ENCODE measurements at regions not wholly inside any gene's neighbourhood (a gene's known extent, or its start where the extent isn't known, plus 50 kb on each side); places are given as distances from the start of the nearest gene placed in this dataset.

DNA sequence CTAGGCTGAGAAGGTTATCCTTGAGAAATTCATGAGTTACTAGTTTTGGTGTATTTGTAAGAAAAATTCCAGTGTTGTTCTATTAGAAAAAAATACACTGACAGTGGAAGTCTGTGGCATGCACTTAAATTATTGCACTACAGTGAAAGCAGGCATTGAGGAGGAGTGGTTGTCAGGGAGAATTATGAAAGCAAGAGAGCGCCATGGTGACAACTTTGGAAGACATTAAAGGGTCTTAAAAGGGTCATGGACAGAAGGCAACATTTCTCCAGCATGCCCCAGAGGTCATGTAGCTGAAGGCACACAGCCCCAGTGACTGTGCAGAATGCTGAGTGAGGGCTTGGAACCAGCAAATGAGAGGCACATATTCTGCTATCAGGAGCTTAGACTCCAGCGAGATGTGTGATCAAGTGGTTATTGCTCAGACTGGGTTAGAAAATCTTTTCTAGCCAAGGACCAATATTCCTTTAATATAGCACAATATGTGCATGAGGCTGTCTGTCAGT is 292.7 kb downstream of the OLFM4 start:
- H3K36me3 Mint-ChIP-seq = no peaks in the 10 kb centered on the region

GRCh38 chr13:53324656-53325055 is 296.0 kb downstream of the OLFM4 start:
- peaks cover 0 to 7% (median 2%) of the 10 kb centered on the region in 5 donors for H3K9me3 Mint-ChIP-seq
- POLR2A ChIA-PET = no interaction called here
- H3K4me3 ChIP-seq (ENCODE audit: low read length) = no peak overlapping the region
- no peak overlapping the region for H3K4me3 Mint-ChIP-seq
- H3K27ac Mint-ChIP-seq = no peak overlapping the region
- DNase-seq = no peak
- no peaks in the 10 kb centered on the region for H3K9me3 ChIP-seq (ENCODE audit: low read length)
- CTCF ChIA-PET = no interaction called here
- H3K4me1 ChIP-seq (ENCODE audit: insufficient read depth, low read length) = no peaks in the 10 kb centered on the region
- H3K27ac ChIP-seq (ENCODE audit: low read depth, low read length) = no peak overlapping the region
- H3K36me3 ChIP-seq (ENCODE audit: insufficient read depth, low read length) = no peaks in the 10 kb centered on the region
- H3K27me3 Mint-ChIP-seq = no peaks in the 10 kb centered on the region
- H3K4me1 Mint-ChIP-seq = no peaks in the 10 kb centered on the region
- no peaks in the 10 kb centered on the region for H3K27me3 ChIP-seq (ENCODE audit: insufficient read depth, low read length, poor library complexity, severe bottlenecking)
- H3K36me3 Mint-ChIP-seq = no peaks in the 10 kb centered on the region

More for the DNA sequence above, 292.7 kb downstream of the OLFM4 start:
- no peaks in the 10 kb centered on the region for H3K4me1 Mint-ChIP-seq
- ChIA-PET POLR2A (no interaction called here), CTCF (no interaction called here)
- H3K27ac Mint-ChIP-seq = no peak overlapping the region
- DNase-seq = no peak
- Histone ChIP-seq H3K36me3 (ENCODE audit: insufficient read depth, low read length) (no peaks in the 10 kb centered on the region), H3K9me3 (ENCODE audit: low read length) (no peaks in the 10 kb centered on the region), H3K4me3 (ENCODE audit: low read length) (no peak overlapping the region), H3K27ac (ENCODE audit: low read depth, low read length) (no peak overlapping the region), H3K27me3 (ENCODE audit: insufficient read depth, low read length, poor library complexity, severe bottlenecking) (no peaks in the 10 kb centered on the region), H3K4me1 (ENCODE audit: insufficient read depth, low read length) (no peaks in the 10 kb centered on the region)
- no peaks in the 10 kb centered on the region for H3K27me3 Mint-ChIP-seq
- peaks cover 0 to 5% (median 2%) of the 10 kb centered on the region in 5 donors for H3K9me3 Mint-ChIP-seq
- no peak overlapping the region for H3K4me3 Mint-ChIP-seq

DNA sequence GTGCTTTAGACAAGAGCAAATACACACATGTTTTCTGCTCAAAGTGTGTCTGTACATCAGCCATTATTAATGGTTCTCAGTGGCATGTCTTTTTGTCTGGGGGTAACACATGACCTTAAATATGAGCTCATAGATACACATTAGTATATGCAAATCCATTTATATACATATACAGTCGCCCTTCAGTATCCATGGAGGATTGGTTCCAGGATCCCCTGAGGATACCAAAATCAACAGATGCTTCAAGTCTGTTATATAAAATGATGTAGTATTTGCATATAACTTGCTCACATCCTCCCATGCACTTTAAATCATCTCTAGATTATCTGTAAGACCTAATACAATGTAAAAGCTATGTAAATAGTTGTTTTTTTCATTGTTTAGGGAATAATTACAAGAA is 298.1 kb downstream of the OLFM4 start:
- CTCF ChIA-PET = no interaction called here

DNA sequence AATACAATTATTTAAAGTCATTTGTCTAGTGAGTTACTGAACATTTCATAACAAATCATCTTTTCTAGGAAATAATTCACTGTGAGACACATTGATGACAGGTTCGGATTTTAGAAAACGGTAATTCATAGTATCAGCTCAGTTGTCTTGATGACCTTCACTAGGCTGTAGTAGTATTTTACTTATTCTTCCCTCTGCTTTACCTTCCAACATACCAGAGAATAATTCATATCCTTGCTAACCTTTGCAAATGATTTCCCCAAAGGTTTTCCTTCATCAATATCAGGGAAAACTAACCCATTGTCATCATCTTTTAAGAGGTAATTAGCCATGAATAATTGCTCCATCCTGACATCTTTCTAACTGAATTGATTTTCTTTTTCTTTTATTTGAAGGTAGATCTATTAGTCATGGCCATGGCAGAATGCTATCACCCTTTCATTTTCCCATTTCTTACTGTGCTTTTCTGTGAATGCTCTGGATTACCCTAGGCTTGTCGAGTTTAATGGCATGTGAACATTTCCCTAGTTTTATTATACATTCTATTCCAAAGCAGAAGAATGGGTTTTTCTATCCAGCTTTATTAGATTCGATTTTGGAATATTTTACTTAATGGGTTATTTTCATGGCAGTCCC is 299.2 kb downstream of the OLFM4 start:
- Mint-ChIP-seq H3K4me3 (no peak overlapping the region), H3K27ac (no peak overlapping the region), H3K27me3 (no peaks in the 10 kb centered on the region), H3K36me3 (no peaks in the 10 kb centered on the region), H3K4me1 (no peaks in the 10 kb centered on the region), H3K9me3 (peaks cover 0 to 8% (median 2%) of the 10 kb centered on the region in 5 donors)
- H3K36me3 ChIP-seq (ENCODE audit: insufficient read depth, low read length) = no peaks in the 10 kb centered on the region
- H3K27ac ChIP-seq (ENCODE audit: low read depth, low read length) = no peak overlapping the region
- no peaks in the 10 kb centered on the region for H3K9me3 ChIP-seq (ENCODE audit: low read length)
- POLR2A ChIA-PET = no interaction called here
- CTCF ChIA-PET = no interaction called here
- H3K27me3 ChIP-seq (ENCODE audit: insufficient read depth, low read length, poor library complexity, severe bottlenecking) = no peaks in the 10 kb centered on the region
- H3K4me1 ChIP-seq (ENCODE audit: insufficient read depth, low read length) = no peaks in the 10 kb centered on the region
- DNase-seq = no peak
- H3K4me3 ChIP-seq (ENCODE audit: low read length) = no peak overlapping the region

More for the DNA sequence above, 298.1 kb downstream of the OLFM4 start:
- DNase-seq = no peak
- Histone ChIP-seq H3K36me3 (ENCODE audit: insufficient read depth, low read length) (no peaks in the 10 kb centered on the region), H3K9me3 (ENCODE audit: low read length) (no peaks in the 10 kb centered on the region), H3K27ac (ENCODE audit: low read depth, low read length) (no peak overlapping the region), H3K4me1 (ENCODE audit: insufficient read depth, low read length) (no peaks in the 10 kb centered on the region), H3K4me3 (ENCODE audit: low read length) (no peak overlapping the region), H3K27me3 (ENCODE audit: insufficient read depth, low read length, poor library complexity, severe bottlenecking) (no peaks in the 10 kb centered on the region)
- Mint-ChIP-seq H3K4me1 (no peaks in the 10 kb centered on the region), H3K36me3 (no peaks in the 10 kb centered on the region), H3K27me3 (no peaks in the 10 kb centered on the region), H3K9me3 (peaks cover 0 to 5% (median 2%) of the 10 kb centered on the region in 5 donors), H3K4me3 (no peak overlapping the region), H3K27ac (no peak overlapping the region)
- POLR2A ChIA-PET = no interaction called here

DNA sequence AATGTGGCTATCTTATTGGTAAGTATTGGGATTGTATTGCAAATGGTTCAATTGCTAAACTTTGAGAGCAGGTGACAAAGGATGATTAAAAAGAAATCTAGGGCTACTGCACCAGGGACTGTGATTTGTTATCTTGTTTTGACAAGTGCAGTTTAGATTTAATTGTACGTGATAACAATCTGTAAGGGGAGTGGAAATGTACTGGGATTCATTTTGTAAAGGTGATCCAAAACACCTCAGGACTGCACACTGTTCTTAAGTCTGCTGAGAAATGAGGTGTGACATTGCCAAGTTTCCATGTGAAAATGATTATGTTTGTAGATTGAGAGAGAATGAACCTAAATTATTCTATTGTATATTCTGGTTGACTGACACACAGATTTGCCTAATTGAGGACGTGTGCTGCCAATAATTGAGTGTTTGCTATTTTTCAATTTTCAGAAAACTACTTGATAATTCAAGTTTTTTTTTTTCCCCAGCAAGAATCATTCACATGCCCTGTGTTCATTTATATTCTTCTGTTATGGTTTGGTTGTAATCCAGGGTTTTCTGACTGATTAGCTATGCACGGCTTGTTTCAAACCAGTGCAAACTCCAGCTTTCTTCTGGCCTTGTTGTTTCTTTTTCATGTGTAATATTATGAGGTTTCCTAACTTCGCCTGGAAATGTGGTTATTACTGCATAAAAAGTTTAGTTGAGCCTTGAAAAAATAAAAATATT is 308.0 kb downstream of the OLFM4 start:
- Histone ChIP-seq H3K9me3 (ENCODE audit: low read length) (no peaks in the 10 kb centered on the region), H3K27ac (ENCODE audit: low read depth, low read length) (no peak overlapping the region), H3K36me3 (ENCODE audit: insufficient read depth, low read length) (no peaks in the 10 kb centered on the region), H3K4me3 (ENCODE audit: low read length) (no peak overlapping the region), H3K27me3 (ENCODE audit: insufficient read depth, low read length, poor library complexity, severe bottlenecking) (no peaks in the 10 kb centered on the region), H3K4me1 (ENCODE audit: insufficient read depth, low read length) (no peaks in the 10 kb centered on the region)
- DNase-seq = no peak
- Mint-ChIP-seq H3K36me3 (no peaks in the 10 kb centered on the region), H3K4me3 (no peak overlapping the region), H3K27ac (no peak overlapping the region), H3K4me1 (no peaks in the 10 kb centered on the region), H3K9me3 (peaks cover 0 to 14% (median 5%) of the 10 kb centered on the region in 5 donors), H3K27me3 (no peaks in the 10 kb centered on the region)
- ChIA-PET POLR2A (no interaction called here), CTCF (no interaction called here)

DNA sequence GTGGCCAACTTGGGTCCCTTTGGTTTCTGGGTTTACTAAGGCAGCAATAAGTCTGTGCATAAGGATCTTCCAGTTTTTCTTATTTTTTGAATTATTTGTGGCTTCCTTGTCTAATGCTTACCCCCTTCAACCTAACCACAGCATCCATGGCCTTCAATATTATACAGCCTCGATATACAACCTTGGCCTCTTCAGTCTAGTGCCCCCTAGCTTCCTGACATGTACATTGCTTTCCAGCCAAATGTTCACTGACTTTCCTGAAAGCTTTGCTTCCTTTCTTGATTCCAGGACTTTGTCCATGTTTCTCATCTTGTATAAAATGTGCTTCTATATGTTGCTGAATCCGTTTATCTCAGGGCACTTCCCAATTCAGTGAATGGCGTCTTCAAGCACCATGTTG is 310.1 kb downstream of the OLFM4 start:
- no peaks in the 10 kb centered on the region for H3K4me1 Mint-ChIP-seq
- DNase-seq = no peak
- no peaks in the 10 kb centered on the region for H3K36me3 Mint-ChIP-seq
- no peaks in the 10 kb centered on the region for H3K36me3 ChIP-seq (ENCODE audit: insufficient read depth, low read length)
- H3K4me1 ChIP-seq (ENCODE audit: insufficient read depth, low read length) = no peaks in the 10 kb centered on the region
- ChIA-PET POLR2A (no interaction called here), CTCF (no interaction called here)
- H3K4me3 Mint-ChIP-seq = no peak overlapping the region
- no peaks in the 10 kb centered on the region for H3K27me3 ChIP-seq (ENCODE audit: insufficient read depth, low read length, poor library complexity, severe bottlenecking)
- H3K27ac ChIP-seq (ENCODE audit: low read depth, low read length) = no peak overlapping the region
- H3K27me3 Mint-ChIP-seq = no peaks in the 10 kb centered on the region
- no peak overlapping the region for H3K4me3 ChIP-seq (ENCODE audit: low read length)
- H3K9me3 ChIP-seq (ENCODE audit: low read length) = no peaks in the 10 kb centered on the region
- no peak overlapping the region for H3K27ac Mint-ChIP-seq
- peaks cover 0 to 10% (median 5%) of the 10 kb centered on the region in 5 donors for H3K9me3 Mint-ChIP-seq

DNA sequence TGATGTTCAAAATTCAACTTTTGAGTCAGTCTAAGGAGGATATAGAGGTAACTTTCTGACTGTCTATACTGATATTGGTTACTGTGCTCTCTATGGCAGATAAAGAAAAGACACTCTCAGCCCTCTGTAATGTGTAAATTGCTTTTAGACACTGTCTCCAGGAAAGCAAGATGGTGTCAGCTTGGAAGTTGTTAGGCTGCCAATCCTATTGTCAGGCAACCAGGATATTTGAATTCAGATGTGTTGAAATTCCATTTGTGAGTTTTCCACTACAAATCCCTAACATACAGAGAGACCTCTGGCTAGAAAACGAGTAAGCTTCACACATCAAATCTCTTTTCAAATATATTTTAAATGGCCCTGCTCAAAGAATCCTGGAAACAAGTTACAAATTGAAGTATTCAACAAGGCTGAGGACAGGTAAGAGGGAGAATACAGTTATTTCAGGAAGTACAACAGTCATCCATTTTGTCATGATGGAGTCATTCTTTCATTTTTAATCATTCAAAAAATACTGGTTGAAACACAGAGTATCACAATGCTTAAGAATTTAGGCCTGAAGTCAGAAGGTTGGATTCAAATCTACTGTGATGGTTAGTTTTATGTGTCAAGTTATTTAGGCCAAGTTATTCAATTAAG is 312.0 kb downstream of the OLFM4 start:
- H3K27ac Mint-ChIP-seq = no peak overlapping the region
- ChIA-PET POLR2A (no interaction called here), CTCF (no interaction called here)
- peaks cover 0 to 10% (median 5%) of the 10 kb centered on the region in 5 donors for H3K9me3 Mint-ChIP-seq
- no peaks in the 10 kb centered on the region for H3K36me3 ChIP-seq (ENCODE audit: insufficient read depth, low read length)
- H3K9me3 ChIP-seq (ENCODE audit: low read length) = no peaks in the 10 kb centered on the region
- H3K36me3 Mint-ChIP-seq = no peaks in the 10 kb centered on the region
- no peaks in the 10 kb centered on the region for H3K4me1 Mint-ChIP-seq
- H3K4me3 ChIP-seq (ENCODE audit: low read length) = no peak overlapping the region
- H3K27ac ChIP-seq (ENCODE audit: low read depth, low read length) = no peak overlapping the region
- DNase-seq = no peak
- H3K4me3 Mint-ChIP-seq = no peak overlapping the region
- H3K27me3 Mint-ChIP-seq = no peaks in the 10 kb centered on the region
- no peaks in the 10 kb centered on the region for H3K27me3 ChIP-seq (ENCODE audit: insufficient read depth, low read length, poor library complexity, severe bottlenecking)
- no peaks in the 10 kb centered on the region for H3K4me1 ChIP-seq (ENCODE audit: insufficient read depth, low read length)

- CTCF ChIA-PET = no interaction called here
- H3K9me3 Mint-ChIP-seq = peaks cover 0 to 10% (median 5%) of the 10 kb centered on the region in 5 donors
- H3K4me3 ChIP-seq (ENCODE audit: low read length) = no peak overlapping the region
- POLR2A ChIA-PET = no interaction called here
- H3K4me3 Mint-ChIP-seq = no peak overlapping the region
- H3K27me3 Mint-ChIP-seq = no peaks in the 10 kb centered on the region
- no peaks in the 10 kb centered on the region for H3K36me3 ChIP-seq (ENCODE audit: insufficient read depth, low read length)
- DNase-seq = no peak
- H3K9me3 ChIP-seq (ENCODE audit: low read length) = no peaks in the 10 kb centered on the region
- no peaks in the 10 kb centered on the region for H3K36me3 Mint-ChIP-seq
- H3K27ac ChIP-seq (ENCODE audit: low read depth, low read length) = no peak overlapping the region
- no peaks in the 10 kb centered on the region for H3K4me1 ChIP-seq (ENCODE audit: insufficient read depth, low read length)
- H3K27me3 ChIP-seq (ENCODE audit: insufficient read depth, low read length, poor library complexity, severe bottlenecking) = no peaks in the 10 kb centered on the region
- no peak overlapping the region for H3K27ac Mint-ChIP-seq
- no peaks in the 10 kb centered on the region for H3K4me1 Mint-ChIP-seq
These were observed 312.5 kb downstream of the OLFM4 start for GRCh38 chr13:53341144-53341510.

All from CD8-positive, alpha-beta memory T cell (primary cell).